GM18951 (cell line): ENCODE measurements at regions not wholly inside any gene's neighbourhood (a gene's known extent, or its start where the extent isn't known, plus 50 kb on each side); places are given as distances from the start of the nearest gene placed in this dataset.
"Not testable (repeated sequence)": the region's sequence is repeated elsewhere in the genome, so short reads cannot be mapped to it uniquely, and the experiment has no call there.

ENCODE experiments used
- POLR2A ChIP-seq: IDR thresholded peaks from 4 replicates; pipeline ENCODE4 v1.6.1; 2011; ENCODE audit warnings: mild to moderate bottlenecking; ENCODE audit not compliant: insufficient read length, insufficient read depth; ENCODE audit errors: extremely low read depth
- in situ Hi-C: fragments of 300-500 bp; cut with MboI; formaldehyde crosslinking; loops from one replicate; pipeline ENCODE4 v1.12.0; 2022; ENCODE audit warnings: low sequenced_read_pairs, mixed read lengths, inconsistent platforms; ENCODE audit not compliant: unreplicated experiment

DNA sequence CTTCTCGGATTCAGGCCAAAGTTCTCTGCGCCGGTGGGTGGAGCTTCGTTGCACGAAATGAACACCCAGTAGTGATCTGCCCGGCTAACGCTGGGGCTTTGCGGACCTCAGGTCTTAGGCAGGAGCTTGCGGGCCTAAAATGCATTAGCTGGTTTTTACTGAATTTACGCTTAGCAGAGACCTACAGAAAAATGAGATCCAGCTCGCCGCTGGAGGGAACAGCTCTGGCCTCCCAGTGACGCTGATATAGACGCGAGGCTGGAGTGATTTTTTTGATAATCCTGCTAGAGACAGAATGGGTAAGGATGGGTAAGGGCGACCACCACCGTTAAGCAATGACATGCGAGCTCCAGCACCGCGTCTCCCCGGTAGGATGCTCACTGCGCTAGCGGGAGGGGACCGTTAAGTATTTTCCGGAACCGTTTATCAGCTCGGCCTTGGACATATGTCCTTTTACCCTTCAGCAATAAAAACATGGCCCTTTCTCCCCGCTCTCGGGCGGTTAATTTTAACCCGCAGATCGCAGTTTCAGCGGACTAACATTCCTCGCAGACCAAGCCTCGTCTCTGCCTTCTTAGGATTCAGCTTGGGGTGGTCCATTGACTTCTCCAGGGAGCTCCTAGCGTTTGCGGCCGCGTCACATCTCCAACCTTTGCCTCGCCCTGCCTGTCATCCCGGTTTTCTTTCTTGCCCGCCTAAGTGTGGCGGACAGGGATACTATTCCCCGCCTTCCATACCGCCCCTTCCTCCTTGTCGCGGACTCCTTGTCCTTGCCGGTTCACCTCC is 109.3 kb downstream of the GPX5 start:
- in situ Hi-C loops: no loop called here

DNA sequence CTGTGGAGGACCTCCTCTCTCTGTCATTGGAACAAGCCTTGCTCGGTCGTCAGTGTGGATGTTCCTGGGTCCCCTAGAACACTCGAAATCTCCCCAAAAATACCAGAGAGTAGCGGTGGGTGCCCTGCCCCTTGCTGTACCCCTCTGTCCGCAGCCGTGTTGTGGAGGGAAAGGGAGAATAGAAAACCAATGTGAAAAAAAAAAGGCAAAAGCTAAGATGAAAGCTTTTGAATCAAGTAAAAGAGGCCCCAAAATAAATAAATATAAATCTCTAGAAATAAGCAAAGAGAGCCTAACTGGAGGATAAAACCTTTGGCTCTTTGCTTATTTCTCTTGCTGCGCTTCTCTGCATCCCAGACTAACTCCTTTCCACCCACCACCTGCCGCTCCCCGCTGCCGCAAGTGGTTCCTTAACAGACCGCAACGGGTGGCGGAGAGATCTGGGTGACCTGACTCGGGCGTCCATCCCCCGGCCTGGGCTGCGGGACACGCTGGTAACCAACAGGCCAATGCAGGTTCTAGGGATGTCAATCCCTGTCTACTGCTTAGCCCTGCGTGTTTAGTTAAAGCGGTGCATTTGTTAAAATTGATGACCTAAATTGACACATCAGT is 110.0 kb downstream of the GPX5 start:
- no peak for TF ChIP-seq POLR2A
- in situ Hi-C loops: no loop called here

More for the DNA sequence above, 109.3 kb downstream of the GPX5 start:
- TF ChIP-seq POLR2A: no peak

GRCh38 chr6:28638787-28639430 is 113.2 kb downstream of the GPX5 start:
- TF ChIP-seq POLR2A: no peak
- in situ Hi-C loops: no loop called here

DNA sequence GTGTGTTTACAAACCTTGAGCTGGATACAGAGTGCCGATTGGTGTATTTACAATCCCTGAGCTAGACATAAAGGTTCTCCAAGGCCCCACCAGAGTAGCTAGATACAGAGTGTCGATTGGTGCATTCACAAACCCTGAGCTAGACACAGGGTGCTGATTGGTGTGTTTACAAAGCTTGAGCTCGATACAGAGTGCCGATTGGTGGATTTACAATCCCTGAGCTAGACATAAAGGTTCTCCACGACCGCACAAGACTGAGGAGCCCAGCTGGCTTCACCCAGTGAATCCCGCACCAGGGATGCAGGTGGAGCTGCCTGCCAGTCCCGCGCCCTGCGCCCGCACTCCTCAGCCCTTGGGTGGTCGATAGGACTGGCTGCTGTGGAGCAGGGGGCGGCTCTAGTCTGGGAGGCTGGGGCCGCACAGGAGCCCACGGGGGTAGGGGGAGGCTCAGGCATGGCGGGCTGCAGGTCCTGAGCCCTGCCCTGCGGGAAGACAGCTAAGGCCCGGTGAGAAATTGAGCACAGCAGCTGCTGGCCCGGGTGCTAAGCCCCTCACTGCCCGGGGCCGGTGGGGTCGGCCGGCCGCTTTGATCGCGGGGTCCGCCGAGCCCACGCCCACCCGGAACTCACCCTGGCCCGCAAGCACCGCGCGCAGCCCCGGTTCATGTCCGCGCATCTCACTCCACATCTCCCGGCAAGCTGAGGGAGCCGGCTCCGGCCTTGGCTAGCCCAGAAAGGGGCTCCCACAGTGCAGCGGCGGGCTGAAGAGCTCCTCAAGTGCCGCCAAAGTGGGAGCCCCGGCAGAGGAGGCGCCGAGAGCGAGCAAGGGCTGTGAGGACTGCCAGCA is 114.0 kb downstream of the GPX5 start:
- in situ Hi-C loops: not testable (repeated sequence)

DNA sequence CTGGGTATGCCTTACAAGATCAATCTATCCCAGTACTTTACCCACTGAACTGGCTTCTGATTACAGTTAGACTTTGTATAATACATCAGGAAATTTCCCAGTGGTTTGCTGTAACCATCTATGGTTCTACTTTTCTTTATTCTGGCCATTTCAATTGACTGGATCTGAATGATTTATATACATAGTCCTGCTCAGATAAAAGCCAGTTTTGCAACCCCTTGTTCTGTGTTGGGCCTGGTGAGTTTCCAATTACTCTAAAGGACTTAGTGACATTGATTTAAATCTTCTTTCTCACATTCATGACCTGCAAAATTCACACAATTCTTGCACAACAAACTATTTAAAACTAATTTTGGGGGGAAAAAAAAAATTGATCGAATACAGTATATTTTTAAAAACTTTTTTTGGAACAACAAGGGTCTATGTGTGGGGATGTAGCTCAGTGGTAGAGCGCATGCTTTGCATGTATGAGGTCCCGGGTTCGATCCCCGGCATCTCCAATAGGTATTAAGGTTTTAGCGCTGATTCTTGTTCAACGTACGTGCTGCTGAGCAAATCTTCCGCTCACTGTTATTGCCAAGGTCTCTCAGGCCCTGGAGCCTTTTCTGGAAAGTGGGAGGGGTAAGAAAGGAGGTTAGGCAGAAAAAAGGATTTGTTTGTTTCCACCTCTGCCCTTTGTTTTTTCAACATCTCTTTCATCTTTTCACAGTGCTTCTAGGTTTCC is 117.5 kb downstream of the GPX5 start:
- in situ Hi-C loops: no loop called here
- no peak for TF ChIP-seq POLR2A

DNA sequence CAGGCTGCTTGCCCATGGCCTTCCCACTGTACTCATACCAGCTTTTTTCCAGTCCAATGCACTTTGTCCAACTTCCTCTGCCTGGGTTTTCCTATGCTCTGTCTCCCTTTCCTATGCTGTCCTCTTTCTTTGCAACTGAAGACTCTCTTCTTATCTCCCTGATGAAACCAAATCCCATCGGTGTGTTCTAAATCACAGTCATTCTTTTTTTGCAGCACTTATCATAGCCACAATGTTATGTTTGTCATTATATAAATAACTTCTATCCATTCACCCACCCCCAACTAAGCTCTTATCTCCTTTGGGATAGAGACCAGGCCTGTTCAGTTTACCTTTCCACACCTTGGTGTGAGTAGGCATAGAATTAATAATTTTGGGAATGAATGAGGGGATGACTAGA is 121.0 kb downstream of the GPX5 start:
- in situ Hi-C loops: no loop called here

DNA sequence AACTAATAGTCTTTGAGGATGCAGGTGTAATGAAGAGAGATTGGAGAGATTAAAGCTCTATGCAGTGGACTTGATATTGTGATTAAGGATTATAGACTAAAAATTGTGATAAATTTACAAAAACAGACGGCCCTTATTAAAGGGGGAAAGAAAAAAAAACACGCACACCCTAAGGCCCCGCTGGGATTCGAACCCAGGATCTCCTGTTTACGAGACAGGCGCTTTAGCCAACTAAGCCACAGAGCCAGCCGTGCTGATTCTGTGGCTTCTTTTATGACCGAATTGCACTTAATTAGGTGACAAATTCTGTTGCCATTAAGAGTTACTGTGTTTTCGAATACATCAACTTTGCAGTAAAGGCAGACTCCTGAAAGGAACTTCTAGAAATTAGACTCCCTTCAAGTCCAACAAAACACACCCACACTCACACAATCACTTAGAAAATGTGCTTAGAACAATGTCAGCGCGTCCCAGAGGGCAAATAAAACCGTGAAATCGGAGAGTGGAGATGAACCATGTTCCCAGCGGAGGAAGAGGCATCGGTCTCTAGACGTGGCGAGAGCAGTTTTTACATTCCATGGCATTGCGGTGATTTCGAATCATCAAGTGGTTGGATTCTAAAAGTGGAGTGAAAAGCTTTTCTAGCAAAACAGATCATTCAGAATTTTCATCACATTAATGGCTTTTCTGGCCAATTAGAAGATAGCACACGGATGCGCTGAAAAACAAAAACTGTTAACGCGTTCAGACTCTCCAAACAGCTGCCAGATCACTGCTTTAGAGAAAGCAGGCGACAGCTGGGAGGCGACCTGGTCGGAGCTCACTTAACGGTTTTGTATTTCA is 122.6 kb downstream of the GPX5 start:
- TF ChIP-seq POLR2A: no peak
- in situ Hi-C loops: no loop called here

More for the DNA sequence above, 121.0 kb downstream of the GPX5 start:
- no peak for TF ChIP-seq POLR2A

- TF ChIP-seq POLR2A: no peak
- in situ Hi-C loops: no loop called here
These were observed 123.2 kb downstream of the GPX5 start for GRCh38 chr6:28648878-28649375.

DNA sequence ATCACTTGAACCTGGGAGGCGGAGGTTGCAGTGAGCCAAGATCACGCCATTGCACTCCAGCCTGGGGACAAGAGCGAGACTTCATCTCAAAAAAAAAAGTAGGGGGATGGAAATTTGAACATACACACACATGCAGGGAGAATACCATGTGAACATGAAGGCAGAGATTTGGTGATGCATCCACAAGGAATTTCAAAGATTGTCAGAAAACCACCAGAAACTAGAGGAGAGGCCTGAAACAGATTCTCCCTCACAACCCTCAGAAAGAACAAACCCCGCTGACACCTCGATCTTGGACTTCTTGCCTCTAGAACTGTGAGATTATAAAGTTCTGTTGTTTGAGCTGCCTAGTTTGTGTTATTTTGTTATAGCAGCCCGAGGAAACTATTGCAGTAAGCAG is 125.5 kb downstream of the GPX5 start:
- TF ChIP-seq POLR2A: no peak
- in situ Hi-C loops: loop anchor here (10.0 kb wide), 1 partner anchor 106 kb away; no protein-coding TSS in a partner anchor

GRCh38 chr6:28653876-28654275 is 128.2 kb downstream of the GPX5 start:
- TF ChIP-seq POLR2A: no peak
- in situ Hi-C loops: loop anchor here (10.0 kb wide), 1 partner anchor 109 kb away; no protein-coding TSS in a partner anchor

DNA sequence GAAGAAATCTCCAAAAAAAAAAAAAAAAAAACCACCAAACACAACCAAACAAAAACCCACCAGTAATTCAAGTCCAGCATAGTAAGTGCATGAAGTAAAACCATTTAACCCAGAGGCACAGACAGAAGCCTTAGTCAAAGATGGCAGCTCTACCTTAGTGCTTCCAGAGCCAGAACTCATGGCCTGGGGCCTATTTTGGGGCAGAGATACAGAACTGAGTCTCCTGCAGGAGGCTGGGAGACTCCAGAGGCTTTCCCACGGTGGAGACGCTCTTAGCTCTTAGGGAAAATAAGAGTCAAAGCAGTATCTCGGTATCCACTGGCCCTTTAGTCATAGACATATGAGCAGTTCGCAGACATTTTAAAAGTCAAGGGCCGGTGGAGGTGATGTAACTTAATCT is 129.5 kb downstream of the GPX5 start:
- no peak for TF ChIP-seq POLR2A
- in situ Hi-C loops: loop anchor here (10.0 kb wide), 1 partner anchor 110 kb away; no protein-coding TSS in a partner anchor

DNA sequence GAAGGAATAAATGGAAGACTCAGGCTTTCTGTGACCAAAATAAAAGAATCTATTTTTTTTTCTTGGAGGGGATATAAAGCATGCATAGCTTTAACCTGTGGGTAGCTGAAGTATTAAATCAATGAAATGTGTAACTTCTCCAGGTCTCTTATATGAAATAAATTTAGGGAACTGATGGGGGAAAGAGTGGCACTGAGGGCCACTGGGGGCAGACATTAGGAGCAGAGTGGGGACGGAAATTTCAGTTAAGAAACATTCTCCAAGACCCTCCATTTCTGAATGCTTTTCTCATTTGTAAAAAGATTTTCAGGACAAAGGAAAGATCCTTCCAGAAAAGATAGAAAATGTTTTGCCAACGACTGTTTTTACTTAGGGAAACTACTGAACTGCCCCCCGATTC is 131.0 kb downstream of the GPX5 start:
- no peak for TF ChIP-seq POLR2A
- in situ Hi-C loops: loop anchor here (10.0 kb wide), 1 partner anchor 112 kb away; no protein-coding TSS in a partner anchor
